ENCODE measurements at regions not wholly inside any gene's neighbourhood (a gene's known extent, or its start where the extent isn't known, plus 50 kb on each side); places are given as distances from the start of the nearest gene placed in this dataset.

GRCh38 chr9:105864248-105864898, 170.0 kb downstream of the TMEM38B start:
- peak overlapping the region; percentile 68 for H3K27ac Mint-ChIP-seq
- H3K27me3 Mint-ChIP-seq (ENCODE audit: low read depth), result peaks cover 1% of the 10 kb centered on the region
- peaks cover 8% of the 10 kb centered on the region for H3K4me1 Mint-ChIP-seq
- DNase-seq (ENCODE audit: low spot score in 2 of 2, unreplicated experiment in 2 of 2), result no peak
- H3K36me3 Mint-ChIP-seq, result no peaks in the 10 kb centered on the region
- H3K9me3 Mint-ChIP-seq, result peaks cover 8% of the 10 kb centered on the region
- no peak for TF ChIP-seq CTCF (IDR thresholded peaks at IDR 0.05; ENCODE audit: unreplicated experiment)
- H3K4me3 Mint-ChIP-seq, result no peak overlapping the region

- no peak for DNase-seq (ENCODE audit: low spot score in 2 of 2, unreplicated experiment in 2 of 2)
- H3K36me3 Mint-ChIP-seq, result no peaks in the 10 kb centered on the region
- no peak overlapping the region for H3K4me3 Mint-ChIP-seq
- no peaks in the 10 kb centered on the region for H3K27me3 Mint-ChIP-seq (ENCODE audit: low read depth)
- TF ChIP-seq CTCF (IDR thresholded peaks at IDR 0.05; ENCODE audit: unreplicated experiment), result no peak
- no peak overlapping the region for H3K27ac Mint-ChIP-seq
- peaks cover 8% of the 10 kb centered on the region for H3K9me3 Mint-ChIP-seq
- H3K4me1 Mint-ChIP-seq, result peaks cover 8% of the 10 kb centered on the region
Measured at GRCh38 chr9:105865285-105865684, 170.9 kb downstream of the TMEM38B start.

DNA sequence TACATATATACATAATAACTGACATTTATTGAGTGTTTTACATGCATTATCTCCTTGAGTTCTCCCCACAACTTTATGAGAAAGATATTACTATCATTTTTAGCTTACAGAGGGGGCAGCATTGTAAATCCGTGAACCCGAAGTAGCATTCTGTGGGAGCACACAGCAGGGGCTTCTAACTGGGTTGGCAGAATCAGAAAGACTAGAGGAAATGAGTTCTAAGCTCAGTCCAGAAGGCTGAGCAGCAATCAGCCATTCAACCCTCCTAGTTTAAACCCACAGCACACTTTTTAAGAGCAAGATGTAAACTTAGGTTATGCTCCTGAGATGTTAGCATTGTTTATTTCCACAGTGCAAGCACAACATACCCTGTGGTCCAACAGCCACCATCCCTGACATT, 177.2 kb downstream of the TMEM38B start:
- Mint-ChIP-seq H3K4me1 (peaks cover 2% of the 10 kb centered on the region), H3K36me3 (no peaks in the 10 kb centered on the region), H3K27me3 (ENCODE audit: low read depth) (no peaks in the 10 kb centered on the region), H3K4me3 (no peak overlapping the region), H3K9me3 (peaks cover 5% of the 10 kb centered on the region), H3K27ac (no peak overlapping the region)
- no peak for DNase-seq (ENCODE audit: low spot score in 2 of 2, unreplicated experiment in 2 of 2)
- no peak for TF ChIP-seq CTCF (IDR thresholded peaks at IDR 0.05; ENCODE audit: unreplicated experiment)

DNA sequence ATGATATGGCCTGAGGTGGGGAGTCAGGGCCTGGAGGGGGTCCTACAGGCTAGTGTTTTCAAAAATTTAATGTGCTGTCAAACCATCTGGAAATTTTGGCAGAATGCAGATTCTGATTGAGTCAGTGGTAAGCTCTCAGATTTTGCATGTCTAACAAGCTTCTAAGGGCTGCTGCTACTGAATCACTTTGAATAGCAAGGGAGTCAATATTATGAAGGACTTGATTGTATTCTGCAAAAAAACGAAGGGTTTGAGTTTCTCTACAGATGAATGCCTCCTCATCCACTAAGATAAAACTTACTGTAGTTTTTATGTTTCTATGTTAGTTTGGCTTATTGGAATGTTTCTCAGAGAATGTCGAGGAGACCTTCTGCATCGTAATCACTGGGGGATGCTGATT, 179.5 kb downstream of the TMEM38B start:
- Mint-ChIP-seq H3K36me3 (no peaks in the 10 kb centered on the region), H3K4me1 (peaks cover 2% of the 10 kb centered on the region), H3K27ac (no peak overlapping the region), H3K27me3 (ENCODE audit: low read depth) (no peaks in the 10 kb centered on the region), H3K9me3 (no peaks in the 10 kb centered on the region), H3K4me3 (no peak overlapping the region)
- TF ChIP-seq CTCF (IDR thresholded peaks at IDR 0.05; ENCODE audit: unreplicated experiment), result no peak
- no peak for DNase-seq (ENCODE audit: low spot score in 2 of 2, unreplicated experiment in 2 of 2)

- Mint-ChIP-seq H3K36me3 (no peaks in the 10 kb centered on the region), H3K4me1 (no peaks in the 10 kb centered on the region), H3K27me3 (ENCODE audit: low read depth) (no peaks in the 10 kb centered on the region), H3K4me3 (no peak overlapping the region), H3K27ac (no peak overlapping the region), H3K9me3 (no peaks in the 10 kb centered on the region)
- no peak for TF ChIP-seq CTCF (IDR thresholded peaks at IDR 0.05; ENCODE audit: unreplicated experiment)
- no peak for DNase-seq (ENCODE audit: low spot score in 2 of 2, unreplicated experiment in 2 of 2)
Measured at GRCh38 chr9:105877721-105878120, 183.4 kb downstream of the TMEM38B start.

- H3K4me1 Mint-ChIP-seq, result no peaks in the 10 kb centered on the region
- no peaks in the 10 kb centered on the region for H3K9me3 Mint-ChIP-seq
- no peaks in the 10 kb centered on the region for H3K27me3 Mint-ChIP-seq (ENCODE audit: low read depth)
- H3K27ac Mint-ChIP-seq, result no peak overlapping the region
- DNase-seq (ENCODE audit: low spot score in 2 of 2, unreplicated experiment in 2 of 2), result no peak
- no peaks in the 10 kb centered on the region for H3K36me3 Mint-ChIP-seq
- no peak for TF ChIP-seq CTCF (IDR thresholded peaks at IDR 0.05; ENCODE audit: unreplicated experiment)
- no peak overlapping the region for H3K4me3 Mint-ChIP-seq
Measured at GRCh38 chr9:105879181-105879580, 184.8 kb downstream of the TMEM38B start.

All from mesothelial cell of epicardium (in vitro differentiated cells).